ENCODE measurements at regions not wholly inside any gene's neighbourhood (a gene's known extent, or its start where the extent isn't known, plus 50 kb on each side); places are given as distances from the start of the nearest gene placed in this dataset.
"Not testable (repeated sequence)": the region's sequence is repeated elsewhere in the genome, so short reads cannot be mapped to it uniquely, and the experiment has no call there.

- no peak for DNase-seq
Observed at GRCh38 chr13:90305796-90306195, 1041.7 kb upstream of the MIR17HG start.

GRCh38 chr13:90307136-90307535, 1040.4 kb upstream of the MIR17HG start:
- no peak for DNase-seq

GRCh38 chr13:90308249-90308648, 1039.2 kb upstream of the MIR17HG start:
- DNase-seq: no peak

- DNase-seq: no peak
Observed at GRCh38 chr13:90311929-90312328, 1035.6 kb upstream of the MIR17HG start.

- DNase-seq: no peak
Observed at GRCh38 chr13:90315061-90315460, 1032.4 kb upstream of the MIR17HG start.

GRCh38 chr13:90320664-90321063, 1026.8 kb upstream of the MIR17HG start:
- no peak for DNase-seq

GRCh38 chr13:90321281-90321931, 1026.1 kb upstream of the MIR17HG start:
- DNase-seq: no peak

- DNase-seq: no peak
Observed at GRCh38 chr13:90329641-90330040, 1017.8 kb upstream of the MIR17HG start.

GRCh38 chr13:90331974-90332373, 1015.5 kb upstream of the MIR17HG start:
- no peak for DNase-seq

- DNase-seq: no peak
Observed at GRCh38 chr13:90336507-90336906, 1011.0 kb upstream of the MIR17HG start.

- not testable (repeated sequence) for DNase-seq
Observed at GRCh38 chr13:90341348-90341747, 1006.1 kb upstream of the MIR17HG start.

GRCh38 chr13:90348477-90349136, 998.9 kb upstream of the MIR17HG start:
- DNase-seq: not testable (repeated sequence)

- DNase-seq: no peak
Observed at GRCh38 chr13:90352763-90353162, 994.7 kb upstream of the MIR17HG start.

GRCh38 chr13:90355162-90355751, 992.2 kb upstream of the MIR17HG start:
- no peak for DNase-seq

GRCh38 chr13:90360785-90361184, 986.7 kb upstream of the MIR17HG start:
- DNase-seq: no peak

GRCh38 chr13:90362707-90363106, 984.8 kb upstream of the MIR17HG start:
- no peak for DNase-seq

- DNase-seq: no peak
Observed at GRCh38 chr13:90365130-90365529, 982.4 kb upstream of the MIR17HG start.

GRCh38 chr13:90374168-90374567, 973.3 kb upstream of the MIR17HG start:
- no peak for DNase-seq

- no peak for DNase-seq
Observed at GRCh38 chr13:90375851-90376250, 971.6 kb upstream of the MIR17HG start.

GRCh38 chr13:90382425-90382824, 965.1 kb upstream of the MIR17HG start:
- DNase-seq: no peak

GRCh38 chr13:90385781-90386489, 961.6 kb upstream of the MIR17HG start:
- no peak for DNase-seq

GRCh38 chr13:90388887-90389452, 958.5 kb upstream of the MIR17HG start:
- DNase-seq: no peak

GRCh38 chr13:90389537-90389936, 958.0 kb upstream of the MIR17HG start:
- no peak for DNase-seq

Data from activated CD4-positive, alpha-beta T cell treated with anti-CD3 and anti-CD28 coated beads for 48 hours (primary cell).